ENCODE measurements at regions not wholly inside any gene's neighbourhood (a gene's known extent, or its start where the extent isn't known, plus 50 kb on each side); places are given as distances from the start of the nearest gene placed in this dataset.

DNA sequence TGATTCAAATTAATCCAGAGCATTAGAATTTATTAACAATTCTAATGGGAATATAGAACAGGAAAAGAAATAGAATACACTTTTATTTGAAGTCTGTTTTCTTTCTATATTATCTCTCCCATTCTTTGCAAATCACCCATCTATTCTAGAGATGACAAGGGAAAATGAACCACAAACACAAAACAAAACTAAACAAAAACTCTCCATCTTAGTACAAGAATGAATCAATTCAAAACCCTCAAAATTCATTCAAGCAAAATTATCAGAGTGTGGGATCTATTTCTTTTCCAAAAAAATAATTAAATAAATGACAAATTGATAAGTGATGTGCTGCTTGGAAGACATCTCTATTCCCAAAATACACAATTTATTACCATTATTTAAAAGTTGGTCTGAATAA lies 400.1 kb upstream of the NWD2 start:
- Histone ChIP-seq H3K27me3 (no peaks in the 10 kb centered on the region), H3K9me3 (no peaks in the 10 kb centered on the region), H3K4me3 (no peak overlapping the region), H3K36me3 (no peaks in the 10 kb centered on the region), H3K27ac (no peak overlapping the region), H3K4me1 (ENCODE audit: insufficient read depth) (no peaks in the 10 kb centered on the region)
- intact Hi-C loops (cut with DNase I): no loop called here
- no peak for DNase-seq
- TF ChIP-seq CTCF (IDR thresholded peaks at IDR 0.05) (no peak), POLR2A (IDR thresholded peaks at IDR 0.05) (no peak), EP300 (IDR thresholded peaks at IDR 0.05) (no peak)

DNA sequence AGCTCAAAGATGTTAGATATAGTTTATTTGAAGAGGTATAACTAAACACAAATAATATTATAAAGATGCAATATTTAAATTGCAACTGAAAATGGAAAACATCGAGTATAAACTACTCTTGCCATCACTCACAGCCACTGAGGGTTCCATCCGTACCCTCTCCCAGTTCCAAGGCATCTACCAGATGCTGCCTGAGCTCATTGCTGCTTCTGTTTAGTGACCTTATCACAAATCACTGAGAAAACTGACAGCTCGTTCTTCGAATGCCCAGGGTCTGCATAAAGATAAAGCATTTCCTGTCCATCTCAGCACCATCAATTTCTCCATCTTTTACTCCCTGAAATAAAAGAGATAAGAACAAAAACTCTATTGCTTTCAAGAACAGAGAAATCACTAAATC lies 391.7 kb upstream of the NWD2 start:
- Histone ChIP-seq H3K4me1 (ENCODE audit: insufficient read depth) (no peaks in the 10 kb centered on the region), H3K4me3 (no peak overlapping the region), H3K9me3 (no peaks in the 10 kb centered on the region), H3K27ac (no peak overlapping the region), H3K36me3 (no peaks in the 10 kb centered on the region), H3K27me3 (no peaks in the 10 kb centered on the region)
- 13 to 18% (median 17%) methylated on average over 4 of the region's 4 CpGs for WGBS, 3 donors
- intact Hi-C loops (cut with DNase I): no loop called here
- no peak for TF ChIP-seq POLR2A (IDR thresholded peaks at IDR 0.05)
- TF ChIP-seq CTCF (IDR thresholded peaks at IDR 0.05): no peak
- TF ChIP-seq EP300 (IDR thresholded peaks at IDR 0.05): no peak
- no peak for DNase-seq

DNA sequence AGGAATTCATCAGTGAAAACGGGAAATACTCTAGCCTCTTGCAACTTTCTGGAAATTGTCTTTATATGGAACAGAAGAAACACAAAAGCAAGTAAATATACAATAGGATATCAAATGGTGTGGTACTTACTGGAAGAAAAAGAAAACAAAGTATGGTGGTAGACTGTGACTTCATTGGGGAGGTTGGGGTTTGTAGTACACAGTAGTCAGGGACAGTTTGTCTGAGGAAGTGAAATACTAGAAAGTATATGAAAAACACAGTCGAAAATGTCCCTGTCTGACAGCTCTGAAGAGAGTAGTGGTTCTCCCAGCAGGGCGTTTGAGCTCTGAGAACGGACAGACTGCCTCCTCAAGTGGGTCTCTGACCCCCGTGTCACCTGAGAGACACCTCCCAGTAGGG lies 390.0 kb upstream of the NWD2 start:
- WGBS, 3 donors: 53 to 63% (median 62%) methylated on average over 5 of the region's 5 CpGs
- no peaks in the 10 kb centered on the region for H3K36me3 ChIP-seq
- H3K27me3 ChIP-seq: no peaks in the 10 kb centered on the region
- H3K4me1 ChIP-seq (ENCODE audit: insufficient read depth): no peaks in the 10 kb centered on the region
- TF ChIP-seq EP300 (IDR thresholded peaks at IDR 0.05) (no peak), CTCF (IDR thresholded peaks at IDR 0.05) (no peak), POLR2A (IDR thresholded peaks at IDR 0.05) (no peak)
- no peak overlapping the region for H3K4me3 ChIP-seq
- H3K27ac ChIP-seq: no peak overlapping the region
- no peak for DNase-seq
- intact Hi-C loops (cut with DNase I): no loop called here
- no peaks in the 10 kb centered on the region for H3K9me3 ChIP-seq

DNA sequence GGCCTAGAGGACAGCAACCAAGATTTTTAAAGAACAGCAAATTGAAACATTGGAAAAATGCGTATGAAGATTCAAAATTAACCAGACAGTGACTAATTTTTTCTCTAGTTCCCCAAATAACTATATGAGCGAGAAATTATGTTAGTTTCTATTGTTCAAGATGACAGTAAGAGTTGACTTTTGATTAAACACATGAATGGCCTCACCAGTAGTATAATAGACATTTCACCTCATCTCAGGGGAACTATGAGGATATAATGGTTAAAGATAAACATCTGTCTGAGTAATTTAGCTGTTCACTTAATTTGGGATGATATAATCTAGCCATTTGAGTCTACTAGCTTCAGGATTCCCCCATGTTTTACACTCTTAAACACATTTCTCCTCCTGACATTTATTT lies 380.9 kb upstream of the NWD2 start:
- Histone ChIP-seq H3K4me1 (ENCODE audit: insufficient read depth) (no peaks in the 10 kb centered on the region), H3K27me3 (no peaks in the 10 kb centered on the region), H3K9me3 (no peaks in the 10 kb centered on the region), H3K36me3 (no peaks in the 10 kb centered on the region), H3K4me3 (no peak overlapping the region), H3K27ac (no peak overlapping the region)
- TF ChIP-seq EP300 (IDR thresholded peaks at IDR 0.05): no peak
- TF ChIP-seq CTCF (IDR thresholded peaks at IDR 0.05): no peak
- TF ChIP-seq POLR2A (IDR thresholded peaks at IDR 0.05): no peak
- WGBS, 3 donors: 73 to 85% (median 81%) methylated on average over 2 of the region's 2 CpGs
- DNase-seq: no peak
- intact Hi-C loops (cut with DNase I): no loop called here

- Histone ChIP-seq H3K4me3 (no peak overlapping the region), H3K27ac (no peak overlapping the region), H3K36me3 (no peaks in the 10 kb centered on the region), H3K9me3 (no peaks in the 10 kb centered on the region), H3K4me1 (ENCODE audit: insufficient read depth) (no peaks in the 10 kb centered on the region), H3K27me3 (no peaks in the 10 kb centered on the region)
- no peak for DNase-seq
- TF ChIP-seq EP300 (IDR thresholded peaks at IDR 0.05): no peak
- TF ChIP-seq CTCF (IDR thresholded peaks at IDR 0.05): no peak
- TF ChIP-seq POLR2A (IDR thresholded peaks at IDR 0.05): no peak
- intact Hi-C loops (cut with DNase I): no loop called here
Observed at GRCh38 chr4:36870121-36870520, 374.4 kb upstream of the NWD2 start.

All from ovary (tissue), 7 donors.